ENCODE measurements at regions not wholly inside any gene's neighbourhood (a gene's known extent, or its start where the extent isn't known, plus 50 kb on each side); places are given as distances from the start of the nearest gene placed in this dataset.

GRCh38 chr5:15447209-15447608 is 52.8 kb upstream of the FBXL7 start:
- no peak for DNase-seq

DNA sequence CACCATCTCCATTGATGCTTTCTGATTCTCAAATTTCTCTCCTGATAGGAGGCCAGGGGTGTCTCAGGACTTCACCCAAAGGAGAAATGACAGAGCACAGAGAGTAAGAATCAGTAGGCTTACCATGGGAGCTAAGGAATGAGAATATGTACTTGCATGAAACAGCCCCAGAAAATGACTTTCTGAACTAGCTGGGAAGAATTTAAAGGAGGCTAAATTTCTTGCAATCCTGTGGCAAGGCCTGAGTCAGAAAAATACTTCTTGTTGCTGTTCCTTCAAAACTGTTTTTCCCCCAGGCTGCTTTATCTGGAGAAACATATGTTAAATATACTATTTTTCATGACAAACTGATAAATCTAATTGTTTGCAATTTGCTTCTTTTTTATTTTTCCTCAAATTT is 53.4 kb upstream of the FBXL7 start:
- no peak for DNase-seq

GRCh38 chr5:15442193-15442570 is 57.8 kb upstream of the FBXL7 start:
- DNase-seq = no peak

GRCh38 chr5:15441433-15442192 is 58.4 kb upstream of the FBXL7 start:
- DNase-seq = no peak

- no peak for DNase-seq
Observed at GRCh38 chr5:15440434-15440833, 59.5 kb upstream of the FBXL7 start.

GRCh38 chr5:15439801-15440200 is 60.2 kb upstream of the FBXL7 start:
- no peak for DNase-seq

DNA sequence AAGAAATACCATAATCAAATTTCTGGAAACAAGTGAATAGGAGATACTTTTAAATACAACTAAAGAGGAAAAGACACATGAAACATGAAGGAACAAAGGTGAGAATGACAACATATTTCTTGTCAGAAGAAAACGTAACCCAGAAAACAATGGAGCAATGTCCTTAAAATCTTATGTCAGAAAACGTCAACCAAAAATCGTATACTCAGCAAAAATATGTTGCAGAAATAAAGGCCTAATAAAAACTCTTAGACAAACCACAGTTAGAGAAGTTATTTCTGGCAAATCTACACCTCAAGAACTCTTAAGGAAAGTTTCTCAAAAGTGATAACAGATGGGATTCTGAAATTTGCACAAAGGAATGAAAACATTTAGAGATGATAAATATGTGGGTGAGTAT is 66.3 kb upstream of the FBXL7 start:
- no peak for DNase-seq

DNA sequence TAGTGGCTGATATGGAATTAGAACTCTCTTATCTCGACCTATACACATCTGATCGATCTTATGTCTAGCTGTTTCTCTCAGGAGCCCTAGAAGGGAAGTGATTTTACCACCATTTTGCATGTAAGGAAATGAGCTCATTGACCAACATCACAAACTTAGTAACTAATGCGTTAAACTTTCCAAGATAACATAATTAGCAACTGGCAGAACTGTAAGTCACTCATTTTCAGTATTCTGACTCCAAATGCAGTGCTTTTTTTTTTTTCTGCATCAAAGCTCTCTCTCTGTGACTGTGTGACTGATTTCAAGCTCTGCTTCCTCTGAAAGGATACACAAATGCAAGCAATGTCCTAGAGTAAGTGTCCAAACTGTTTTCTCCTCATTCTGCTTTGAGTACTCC is 68.1 kb upstream of the FBXL7 start:
- DNase-seq = no peak

DNA sequence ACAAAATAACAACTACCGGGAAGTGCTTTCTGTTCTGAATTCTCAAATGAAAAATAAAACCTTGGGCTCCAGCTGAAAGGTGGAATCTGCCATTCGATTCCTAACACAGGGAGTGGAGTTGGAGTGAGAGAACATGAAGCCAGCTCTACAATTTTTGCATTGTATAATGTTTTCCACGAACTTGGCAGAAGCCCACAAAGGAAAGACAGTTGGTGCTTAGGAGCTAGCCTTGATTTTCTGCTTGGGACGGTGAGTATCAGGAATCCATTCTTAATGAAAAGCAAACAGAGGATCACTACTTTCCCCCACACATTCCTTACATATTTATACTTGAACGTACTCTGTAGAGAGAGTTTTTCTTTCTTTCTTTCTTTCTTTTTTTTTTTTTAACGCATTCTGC is 74.2 kb upstream of the FBXL7 start:
- no peak for DNase-seq

- no peak for DNase-seq
Observed at GRCh38 chr5:15424769-15425168, 75.2 kb upstream of the FBXL7 start.

DNA sequence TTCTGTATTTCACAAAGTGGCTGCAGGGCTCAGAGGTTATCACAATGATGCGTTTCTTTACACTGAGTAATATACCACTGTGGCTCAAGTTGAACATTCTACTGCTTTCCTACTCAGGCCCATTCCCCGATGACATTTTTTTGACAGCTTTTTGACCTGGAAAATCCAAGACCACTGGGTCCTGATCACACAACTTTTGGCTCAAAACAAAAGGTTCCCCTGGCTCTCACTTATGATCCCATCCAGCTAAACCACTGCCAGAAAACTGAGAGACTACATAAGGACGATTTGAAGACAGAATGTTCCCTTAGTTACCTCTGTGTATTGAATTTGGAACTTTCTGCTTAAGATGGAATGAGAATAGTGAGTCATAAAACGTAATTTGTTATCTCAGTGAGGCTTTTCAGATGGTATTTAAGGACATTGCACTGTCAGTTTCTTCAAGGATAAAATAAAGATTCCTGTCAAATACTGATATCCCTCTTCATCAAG is 78.0 kb upstream of the FBXL7 start:
- DNase-seq = no peak

DNA sequence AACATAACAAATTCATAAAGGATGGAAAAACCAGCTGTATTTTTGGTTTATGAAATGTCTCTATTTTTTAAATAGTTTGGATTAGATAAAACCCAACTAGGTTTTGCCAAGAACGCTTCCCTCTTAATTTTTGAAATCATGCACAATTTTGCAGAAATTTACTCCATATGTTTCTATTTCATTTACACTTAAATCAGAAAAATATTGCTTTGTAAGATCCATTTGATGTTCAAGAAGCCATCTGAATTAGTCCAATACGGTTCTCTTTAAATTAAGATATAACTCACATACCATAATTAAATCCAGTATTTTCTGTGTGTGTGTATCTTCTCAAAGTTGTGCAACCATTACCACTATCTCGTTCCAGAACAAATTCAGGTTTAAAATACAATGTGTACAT is 78.6 kb upstream of the FBXL7 start:
- no peak for DNase-seq

- no peak for DNase-seq
Observed at GRCh38 chr5:15420201-15420600, 79.8 kb upstream of the FBXL7 start.

DNA sequence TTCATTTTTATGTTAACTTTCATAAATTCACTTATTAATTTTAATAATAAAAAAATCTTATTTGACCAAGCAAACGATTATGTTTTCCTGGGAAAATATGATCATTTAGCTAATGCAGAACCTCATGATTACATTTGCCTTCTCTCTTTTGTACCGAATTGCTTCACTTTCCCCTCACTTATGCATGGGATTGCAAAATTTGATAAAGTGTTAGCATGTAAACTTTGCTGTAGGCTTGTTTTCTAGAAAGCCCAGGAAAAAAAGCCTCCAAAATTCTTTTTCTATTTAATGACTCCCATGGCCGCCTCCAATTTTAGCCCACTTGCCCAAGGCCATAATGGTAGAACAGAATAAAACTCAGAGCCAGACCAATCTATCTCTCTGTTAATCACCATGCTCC is 82.8 kb upstream of the FBXL7 start:
- no peak for DNase-seq

- no peak for DNase-seq
Observed at GRCh38 chr5:15406478-15406877, 93.5 kb upstream of the FBXL7 start.

DNA sequence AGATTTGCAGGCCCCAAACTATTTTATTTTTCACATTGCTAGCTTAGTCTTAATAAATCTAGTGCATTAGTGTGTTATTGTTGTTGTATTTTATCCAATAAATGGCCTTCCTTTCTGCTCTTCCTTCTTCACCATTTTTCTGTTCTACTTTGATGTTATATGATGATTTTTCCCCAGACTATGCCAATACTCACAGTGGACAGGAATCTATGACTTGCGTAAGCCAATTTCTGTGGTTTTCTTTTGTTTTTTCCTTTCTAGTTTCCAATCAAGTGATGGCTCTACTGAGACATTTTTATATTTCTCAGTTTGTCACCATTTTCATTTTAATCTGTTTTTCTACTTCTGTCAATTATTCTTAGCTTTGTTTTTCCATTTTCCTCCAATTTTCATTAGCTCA is 106.8 kb upstream of the FBXL7 start:
- DNase-seq = no peak

- DNase-seq = no peak
Observed at GRCh38 chr5:15391704-15392397, 108.1 kb upstream of the FBXL7 start.

- DNase-seq = no peak
Observed at GRCh38 chr5:15388866-15389265, 111.1 kb upstream of the FBXL7 start.

GRCh38 chr5:15387931-15388524 is 112.0 kb upstream of the FBXL7 start:
- DNase-seq = no peak

DNA sequence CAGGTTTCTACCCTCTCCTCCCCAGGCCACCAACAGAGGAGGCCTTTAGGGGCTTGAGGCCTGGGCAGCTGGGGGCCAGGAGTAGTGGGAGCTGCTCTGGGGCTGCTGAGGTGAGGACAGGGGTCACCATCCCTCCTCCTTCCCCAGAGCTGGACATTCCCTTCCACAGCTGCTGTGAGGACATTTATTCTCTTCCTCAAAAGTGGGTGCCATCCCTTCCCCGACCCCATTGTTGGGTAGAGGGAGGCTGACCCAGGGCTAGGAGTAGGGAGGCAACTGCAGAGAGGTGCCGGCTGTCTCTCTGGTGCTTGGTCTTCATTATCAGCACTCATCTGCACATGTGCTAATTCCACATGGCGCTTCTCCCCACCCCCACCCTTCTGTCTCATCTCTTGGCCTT is 113.9 kb upstream of the FBXL7 start:
- no peak for DNase-seq

- DNase-seq = no peak
Observed at GRCh38 chr5:15385553-15385952, 114.4 kb upstream of the FBXL7 start.

GRCh38 chr5:15385037-15385436 is 114.9 kb upstream of the FBXL7 start:
- DNase-seq = no peak

DNA sequence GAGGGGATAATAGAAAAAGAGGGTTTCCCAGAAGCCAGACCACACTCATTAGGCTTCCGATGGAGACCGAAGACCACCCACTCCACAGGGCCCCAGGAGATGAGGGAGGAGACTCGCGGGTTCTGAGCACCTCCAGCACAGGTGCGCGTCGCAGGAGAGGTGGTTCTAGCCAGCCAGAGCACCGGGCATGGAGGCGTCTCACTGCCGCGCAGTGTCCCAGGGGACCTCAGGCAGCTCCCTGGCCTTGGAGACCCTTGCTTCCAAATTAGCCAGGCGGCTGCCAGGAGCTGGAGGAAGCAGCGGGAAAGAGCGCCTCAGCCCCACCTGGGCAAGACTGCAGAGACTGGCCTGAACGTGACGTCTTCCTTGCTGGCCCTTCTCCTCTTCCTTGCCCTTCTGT is 115.4 kb upstream of the FBXL7 start:
- DNase-seq = no peak

GRCh38 chr5:15384176-15384575 is 115.8 kb upstream of the FBXL7 start:
- no peak for DNase-seq
